T-helper 17 cell (primary cell): ENCODE measurements at regions not wholly inside any gene's neighbourhood (a gene's known extent, or its start where the extent isn't known, plus 50 kb on each side); places are given as distances from the start of the nearest gene placed in this dataset.

Source experiments
- ATAC-seq: fragments of 150-1000 bp; cut with Tn5 transposase; 2 replicates; pipeline ENCODE4 v1.10.0; 2021; ENCODE audit warnings: mild to moderate bottlenecking, moderate library complexity
- DNase-seq, 3 donors: peaks; one replicate each; pipeline versions ENCODE4 v3.0.0 to v3.0.0-alpha.2; 2020 to 2021
- H3K9me3 ChIP-seq: one replicate; pipeline ENCODE4 v1.7.0; 2013; ENCODE audit warnings: low read length, mild to moderate bottlenecking; ENCODE audit not compliant: control insufficient read depth, poor library complexity, severe bottlenecking
- H3K27ac Mint-ChIP-seq: one replicate; pipeline ENCODE4 v1.8.0; 2022; ENCODE audit warnings: mild to moderate bottlenecking, moderate library complexity, mixed read lengths
- H3K27me3 Mint-ChIP-seq: one replicate; pipeline ENCODE4 v1.8.0; 2022; ENCODE audit warnings: mixed read lengths
- H3K36me3 Mint-ChIP-seq: one replicate; pipeline ENCODE4 v1.8.0; 2022; ENCODE audit warnings: low read depth, mixed read lengths
- H3K4me1 Mint-ChIP-seq: one replicate; pipeline ENCODE4 v1.8.0; 2022; ENCODE audit warnings: mild to moderate bottlenecking, mixed read lengths
- H3K4me3 Mint-ChIP-seq: one replicate; pipeline ENCODE4 v1.8.0; 2022; ENCODE audit warnings: mild to moderate bottlenecking, moderate library complexity, mixed read lengths

DNA sequence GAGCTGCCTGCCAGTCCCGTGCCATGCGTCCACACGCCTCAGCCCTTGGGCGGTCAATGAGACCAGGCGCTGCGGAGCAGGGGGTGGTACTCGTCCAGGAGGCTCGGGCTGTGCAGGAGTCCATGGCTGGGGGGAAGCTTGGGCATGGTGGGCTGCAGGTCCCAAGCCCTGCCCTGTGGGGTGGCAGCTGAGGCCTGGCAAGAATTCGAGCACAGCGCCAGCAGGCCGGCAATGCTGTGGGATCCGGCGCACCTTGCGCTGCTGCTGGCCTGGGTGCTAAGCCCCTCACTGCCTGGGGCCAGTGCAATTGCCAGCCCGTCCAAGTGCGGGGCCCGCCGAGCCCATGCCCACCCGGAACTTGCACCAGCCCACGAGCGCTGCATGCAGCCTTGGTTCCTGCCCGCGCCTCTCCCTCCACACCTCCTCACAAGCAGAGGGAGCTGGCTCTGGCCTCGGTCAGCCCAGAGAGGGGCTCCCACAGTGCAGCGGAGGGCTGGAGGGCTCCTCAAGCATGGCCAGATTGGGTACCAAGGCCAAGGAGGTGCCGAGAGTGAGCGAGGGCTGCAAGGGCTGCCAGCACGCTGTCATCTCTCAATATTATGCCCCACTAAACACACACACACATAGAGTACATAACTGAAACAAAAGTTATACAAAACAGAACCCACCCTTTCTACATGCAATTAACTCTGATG is 307.7 kb downstream of the LMO4 start:
- no peak overlapping the region for H3K4me3 Mint-ChIP-seq
- H3K36me3 Mint-ChIP-seq: no peaks in the 10 kb centered on the region
- ATAC-seq: no peak
- H3K27me3 Mint-ChIP-seq: peaks cover 6% of the 10 kb centered on the region
- peaks cover 2% of the 10 kb centered on the region for H3K4me1 Mint-ChIP-seq
- DNase-seq: no peak
- no peaks in the 10 kb centered on the region for H3K9me3 ChIP-seq
- H3K27ac Mint-ChIP-seq: no peak overlapping the region

DNA sequence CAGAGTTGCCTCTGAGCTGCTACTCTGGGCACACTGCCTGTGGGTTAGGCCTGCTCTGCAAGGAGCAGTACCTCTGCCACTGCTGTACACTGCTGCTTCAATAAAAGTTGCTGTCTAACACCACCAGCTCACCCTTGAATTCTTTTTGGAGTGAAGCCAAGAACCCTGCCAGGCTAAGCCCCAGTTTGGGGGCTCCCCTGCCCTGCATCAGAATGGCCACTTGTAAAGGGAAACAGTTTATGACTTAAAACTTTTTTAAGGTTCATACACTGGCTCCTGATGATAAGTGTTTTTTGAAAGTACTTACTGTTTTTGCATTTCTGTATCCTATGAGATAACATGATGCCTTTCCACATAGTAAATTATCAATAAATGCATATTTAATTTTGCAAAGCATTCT is 310.0 kb downstream of the LMO4 start:
- DNase-seq (no peak), ATAC-seq (no peak)
- H3K27ac Mint-ChIP-seq: no peak overlapping the region
- H3K9me3 ChIP-seq: no peaks in the 10 kb centered on the region
- H3K36me3 Mint-ChIP-seq: no peaks in the 10 kb centered on the region
- H3K4me3 Mint-ChIP-seq: no peak overlapping the region
- peaks cover 6% of the 10 kb centered on the region for H3K27me3 Mint-ChIP-seq
- H3K4me1 Mint-ChIP-seq: peaks cover 2% of the 10 kb centered on the region

DNA sequence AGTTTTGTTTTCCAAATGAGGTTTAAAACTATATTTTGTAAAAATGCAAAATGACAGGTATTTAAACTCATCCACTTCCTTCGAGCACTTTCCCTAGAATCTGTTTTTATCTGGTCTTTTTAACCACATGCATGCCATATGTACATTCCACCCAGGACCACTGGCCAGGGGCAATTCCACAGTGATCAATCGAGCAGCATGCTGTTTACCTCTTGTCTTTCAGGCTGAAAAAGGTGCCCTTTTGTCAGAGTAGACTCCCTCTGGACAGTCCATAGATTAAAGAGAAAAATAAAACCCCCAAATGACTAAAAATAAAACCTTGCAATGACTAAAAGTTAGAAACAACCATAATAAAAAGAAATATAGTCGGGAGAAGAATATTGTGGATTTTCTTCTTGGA is 313.3 kb downstream of the LMO4 start:
- DNase-seq (no peak), ATAC-seq (no peak)
- H3K36me3 Mint-ChIP-seq: no peaks in the 10 kb centered on the region
- peaks cover 2% of the 10 kb centered on the region for H3K4me1 Mint-ChIP-seq
- no peak overlapping the region for H3K27ac Mint-ChIP-seq
- peaks cover 6% of the 10 kb centered on the region for H3K27me3 Mint-ChIP-seq
- H3K9me3 ChIP-seq: no peaks in the 10 kb centered on the region
- H3K4me3 Mint-ChIP-seq: no peak overlapping the region

- Mint-ChIP-seq H3K27ac (no peak overlapping the region), H3K27me3 (peaks cover 6% of the 10 kb centered on the region), H3K36me3 (no peaks in the 10 kb centered on the region), H3K4me1 (peaks cover 2% of the 10 kb centered on the region), H3K4me3 (no peak overlapping the region)
- no peak for ATAC-seq
- no peak for DNase-seq
- H3K9me3 ChIP-seq: no peaks in the 10 kb centered on the region
These were observed 314.0 kb downstream of the LMO4 start for GRCh38 chr1:87642581-87643221.

DNA sequence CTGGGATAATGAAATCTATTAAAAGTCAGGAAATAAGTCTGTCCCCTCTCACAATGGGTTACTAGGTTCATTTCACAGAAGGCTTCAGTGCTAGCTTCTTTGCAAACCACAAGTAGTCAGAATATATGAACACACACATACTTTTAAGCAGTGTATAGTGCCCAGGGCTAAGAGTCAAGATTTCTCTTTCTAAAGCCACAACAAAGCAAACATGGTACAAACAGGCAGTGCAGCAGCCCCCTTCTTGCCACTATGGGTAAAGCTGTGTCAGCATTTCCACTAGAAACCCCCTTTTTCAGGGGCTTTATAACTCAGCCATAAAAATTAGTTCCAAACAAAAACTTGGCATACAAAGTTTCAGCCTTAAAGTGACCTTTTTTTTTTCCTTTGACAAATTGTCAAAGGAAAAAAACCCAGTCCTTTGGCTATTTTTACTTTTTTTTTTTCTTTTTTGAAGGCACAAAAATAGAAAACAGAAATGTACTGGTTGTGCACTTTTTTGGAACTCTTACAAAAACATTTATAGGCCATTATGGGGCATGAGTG is 315.4 kb downstream of the LMO4 start:
- H3K9me3 ChIP-seq: no peaks in the 10 kb centered on the region
- H3K36me3 Mint-ChIP-seq: no peaks in the 10 kb centered on the region
- peaks cover 6% of the 10 kb centered on the region for H3K27me3 Mint-ChIP-seq
- H3K4me1 Mint-ChIP-seq: no peaks in the 10 kb centered on the region
- DNase-seq (no peak), ATAC-seq (no peak)
- H3K4me3 Mint-ChIP-seq: no peak overlapping the region
- no peak overlapping the region for H3K27ac Mint-ChIP-seq

- H3K4me1 Mint-ChIP-seq: no peaks in the 10 kb centered on the region
- H3K4me3 Mint-ChIP-seq: no peak overlapping the region
- H3K36me3 Mint-ChIP-seq: no peaks in the 10 kb centered on the region
- peaks cover 6% of the 10 kb centered on the region for H3K27me3 Mint-ChIP-seq
- H3K27ac Mint-ChIP-seq: no peak overlapping the region
- no peaks in the 10 kb centered on the region for H3K9me3 ChIP-seq
- ATAC-seq (no peak), DNase-seq (no peak)
These were observed 316.0 kb downstream of the LMO4 start for GRCh38 chr1:87644579-87645190.

GRCh38 chr1:87647430-87648177 is 318.9 kb downstream of the LMO4 start:
- Mint-ChIP-seq H3K4me1 (no peaks in the 10 kb centered on the region), H3K27me3 (no peaks in the 10 kb centered on the region)
- no peak for ATAC-seq

GRCh38 chr1:87648323-87649119 is 319.8 kb downstream of the LMO4 start:
- Mint-ChIP-seq H3K4me1 (no peaks in the 10 kb centered on the region), H3K4me3 (no peak overlapping the region), H3K36me3 (peaks cover 2% of the 10 kb centered on the region), H3K27ac (no peak overlapping the region), H3K27me3 (no peaks in the 10 kb centered on the region)
- no peaks in the 10 kb centered on the region for H3K9me3 ChIP-seq
- DNase-seq: no peak
- no peak for ATAC-seq

More at GRCh38 chr1:87647430-87648177, 318.9 kb downstream of the LMO4 start:
- H3K36me3 Mint-ChIP-seq: peaks cover 2% of the 10 kb centered on the region
- DNase-seq: no peak
- H3K9me3 ChIP-seq: no peaks in the 10 kb centered on the region
- H3K4me3 Mint-ChIP-seq: no peak overlapping the region
- no peak overlapping the region for H3K27ac Mint-ChIP-seq

- H3K36me3 Mint-ChIP-seq: peaks cover 3% of the 10 kb centered on the region
- no peak for ATAC-seq
- H3K4me3 Mint-ChIP-seq: no peak overlapping the region
- no peaks in the 10 kb centered on the region for H3K27me3 Mint-ChIP-seq
- H3K27ac Mint-ChIP-seq: no peak overlapping the region
- no peak for DNase-seq
- H3K4me1 Mint-ChIP-seq: no peaks in the 10 kb centered on the region
- H3K9me3 ChIP-seq: no peaks in the 10 kb centered on the region
These were observed 321.6 kb downstream of the LMO4 start for GRCh38 chr1:87650306-87650705.

DNA sequence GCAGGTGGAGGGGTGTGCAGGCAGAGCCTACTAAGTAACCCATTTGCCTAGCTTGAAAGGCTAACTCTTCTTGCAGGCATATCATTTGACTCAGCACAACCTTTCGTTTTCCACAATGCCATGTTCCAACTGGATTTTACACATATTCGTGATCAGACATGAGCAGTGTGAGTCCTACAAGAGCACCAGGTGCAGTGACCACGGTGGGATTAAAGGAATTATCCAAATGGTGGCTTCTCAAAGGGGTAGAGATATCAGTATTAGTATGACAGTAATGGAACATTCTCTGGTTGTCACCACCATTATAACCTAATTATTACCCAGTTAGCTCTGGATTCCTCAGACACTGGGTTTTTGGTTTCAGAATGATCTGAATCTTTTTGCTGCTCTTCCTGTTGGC is 323.5 kb downstream of the LMO4 start:
- DNase-seq: no peak
- no peaks in the 10 kb centered on the region for H3K27me3 Mint-ChIP-seq
- no peak for ATAC-seq
- no peak overlapping the region for H3K4me3 Mint-ChIP-seq
- peaks cover 3% of the 10 kb centered on the region for H3K36me3 Mint-ChIP-seq
- H3K9me3 ChIP-seq: no peaks in the 10 kb centered on the region
- H3K4me1 Mint-ChIP-seq: no peaks in the 10 kb centered on the region
- H3K27ac Mint-ChIP-seq: no peak overlapping the region

GRCh38 chr1:87665151-87665550 is 336.5 kb downstream of the LMO4 start:
- DNase-seq (no peak), ATAC-seq (no peak)
- Mint-ChIP-seq H3K36me3 (peaks cover 2% of the 10 kb centered on the region), H3K4me1 (no peaks in the 10 kb centered on the region), H3K4me3 (no peak overlapping the region), H3K27me3 (no peaks in the 10 kb centered on the region), H3K27ac (no peak overlapping the region)
- no peaks in the 10 kb centered on the region for H3K9me3 ChIP-seq

GRCh38 chr1:87666681-87667080 is 338.0 kb downstream of the LMO4 start:
- peaks cover 2% of the 10 kb centered on the region for H3K36me3 Mint-ChIP-seq
- H3K4me1 Mint-ChIP-seq: no peaks in the 10 kb centered on the region
- ATAC-seq (no peak), DNase-seq (no peak)
- H3K27ac Mint-ChIP-seq: no peak overlapping the region
- no peaks in the 10 kb centered on the region for H3K27me3 Mint-ChIP-seq
- no peak overlapping the region for H3K4me3 Mint-ChIP-seq
- H3K9me3 ChIP-seq: no peaks in the 10 kb centered on the region
